SHP77 (cell line): ENCODE measurements at regions not wholly inside any gene's neighbourhood (a gene's known extent, or its start where the extent isn't known, plus 50 kb on each side); places are given as distances from the start of the nearest gene placed in this dataset.
"Not testable (repeated sequence)": the region's sequence is repeated elsewhere in the genome, so short reads cannot be mapped to it uniquely, and the experiment has no call there.

Source experiments
- DNase-seq, 2 experiments: peaks; one replicate each; lab custom pipeline; 2025; lab: John Stamatoyannopoulos, UW

- no peak for DNase-seq
Measured at GRCh38 chr6:6946206-6947155, 161.3 kb upstream of the RREB1 start.

GRCh38 chr6:6950373-6951145 lies 157.2 kb upstream of the RREB1 start:
- no peak for DNase-seq

GRCh38 chr6:6951355-6951754 lies 156.4 kb upstream of the RREB1 start:
- no peak for DNase-seq

GRCh38 chr6:6952484-6952883 lies 155.3 kb upstream of the RREB1 start:
- DNase-seq: no peak

- DNase-seq: not testable (repeated sequence)
Measured at GRCh38 chr6:6952927-6953326, 154.8 kb upstream of the RREB1 start.

GRCh38 chr6:6960571-6961251 lies 147.1 kb upstream of the RREB1 start:
- DNase-seq: no peak

- DNase-seq: no peak
Measured at GRCh38 chr6:6962086-6962485, 145.7 kb upstream of the RREB1 start.

GRCh38 chr6:6962699-6963098 lies 145.1 kb upstream of the RREB1 start:
- DNase-seq: no peak

GRCh38 chr6:6963390-6963789 lies 144.4 kb upstream of the RREB1 start:
- DNase-seq: not testable (repeated sequence)

- DNase-seq: no peak
Measured at GRCh38 chr6:6964675-6965074, 143.1 kb upstream of the RREB1 start.

GRCh38 chr6:6966127-6966526 lies 141.6 kb upstream of the RREB1 start:
- no peak for DNase-seq

- DNase-seq: no peak
Measured at GRCh38 chr6:6966569-6966968, 141.2 kb upstream of the RREB1 start.

- DNase-seq: no peak
Measured at GRCh38 chr6:6968357-6968730, 139.4 kb upstream of the RREB1 start.

- no peak for DNase-seq
Measured at GRCh38 chr6:6968731-6969552, 138.8 kb upstream of the RREB1 start.

- DNase-seq: no peak
Measured at GRCh38 chr6:6969761-6970223, 138.0 kb upstream of the RREB1 start.

- DNase-seq: no peak
Measured at GRCh38 chr6:6970851-6971250, 136.9 kb upstream of the RREB1 start.

GRCh38 chr6:6971369-6971768 lies 136.4 kb upstream of the RREB1 start:
- no peak for DNase-seq

GRCh38 chr6:6972456-6972855 lies 135.3 kb upstream of the RREB1 start:
- no peak for DNase-seq

GRCh38 chr6:6973721-6974120 lies 134.0 kb upstream of the RREB1 start:
- DNase-seq: no peak

GRCh38 chr6:6975459-6976111 lies 132.2 kb upstream of the RREB1 start:
- peak; percentile 21 to 42 for DNase-seq

GRCh38 chr6:6976193-6976592 lies 131.6 kb upstream of the RREB1 start:
- DNase-seq: no peak
